Retinal pigment epithelial cell (primary cell): ENCODE measurements at regions not wholly inside any gene's neighbourhood (a gene's known extent, or its start where the extent isn't known, plus 50 kb on each side); places are given as distances from the start of the nearest gene placed in this dataset.
A peak's percentile ranks its signal among the peaks of the same experiment; 100 is the strongest.

Source experiments
- DNase-seq: peaks from one replicate; pipeline ENCODE4 v3.0.0-alpha.2; 2010; ENCODE audit warnings: low read depth
- H3K4me3 ChIP-seq: 2 replicates; pipeline ENCODE4 v1.5.1; 2011; ENCODE audit warnings: mild to moderate bottlenecking, low read length, control low read depth, moderate library complexity
- CTCF ChIP-seq: conservative IDR thresholded peaks from 2 replicates; pipeline ENCODE4 v1.5.1; 2011; ENCODE audit warnings: low read depth, low read length, control low read depth, inconsistent platforms

DNA sequence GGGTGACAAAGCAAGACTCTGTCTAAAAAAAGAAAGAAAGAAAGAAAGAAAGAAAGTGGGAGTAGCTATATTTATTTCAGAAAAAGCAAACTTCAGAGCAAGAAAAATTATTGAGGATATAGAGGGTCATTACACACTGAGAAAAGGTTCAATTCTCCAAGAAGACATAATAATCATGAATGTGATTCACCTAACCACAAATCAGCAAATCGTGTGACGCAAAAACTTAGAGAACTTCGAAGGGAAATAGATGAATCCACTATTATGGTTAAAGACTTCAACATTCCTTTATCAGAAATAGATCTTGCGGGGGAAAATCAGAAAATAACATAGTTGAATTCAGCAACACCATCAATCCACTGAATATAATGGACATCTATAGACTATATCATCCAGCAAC, 219.3 kb upstream of the LDB2 start:
- no peak overlapping the region for H3K4me3 ChIP-seq
- no peak for DNase-seq
- no peak for TF ChIP-seq CTCF

GRCh38 chr4:17115583-17115982, 217.1 kb upstream of the LDB2 start:
- no peak for DNase-seq

DNA sequence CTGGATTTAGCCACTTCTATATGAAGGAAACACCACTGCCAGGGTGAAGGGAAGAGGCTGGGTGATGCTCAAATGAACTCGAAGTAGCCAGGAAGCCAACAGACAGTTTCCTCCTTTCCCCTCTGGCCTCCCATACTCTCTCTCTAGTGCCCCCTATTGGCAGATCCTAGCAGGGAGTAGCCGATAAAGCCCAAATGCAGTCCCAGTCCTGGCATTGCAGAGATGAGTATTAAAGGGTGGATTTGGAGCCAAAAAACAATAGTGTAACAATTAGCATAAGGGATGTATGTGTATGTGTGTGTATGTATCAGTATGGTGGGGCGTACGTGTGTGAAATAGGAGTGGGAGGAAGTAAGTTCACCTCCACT, 213.8 kb upstream of the LDB2 start:
- no peak for DNase-seq
- TF ChIP-seq CTCF, result peak; percentile 67
- no peak overlapping the region for H3K4me3 ChIP-seq

More at GRCh38 chr4:17115583-17115982, 217.1 kb upstream of the LDB2 start:
- TF ChIP-seq CTCF, result no peak
- no peak overlapping the region for H3K4me3 ChIP-seq

- TF ChIP-seq CTCF, result no peak
- no peak for DNase-seq
- H3K4me3 ChIP-seq, result no peak overlapping the region
Observed at GRCh38 chr4:17109126-17109525, 210.7 kb upstream of the LDB2 start.

DNA sequence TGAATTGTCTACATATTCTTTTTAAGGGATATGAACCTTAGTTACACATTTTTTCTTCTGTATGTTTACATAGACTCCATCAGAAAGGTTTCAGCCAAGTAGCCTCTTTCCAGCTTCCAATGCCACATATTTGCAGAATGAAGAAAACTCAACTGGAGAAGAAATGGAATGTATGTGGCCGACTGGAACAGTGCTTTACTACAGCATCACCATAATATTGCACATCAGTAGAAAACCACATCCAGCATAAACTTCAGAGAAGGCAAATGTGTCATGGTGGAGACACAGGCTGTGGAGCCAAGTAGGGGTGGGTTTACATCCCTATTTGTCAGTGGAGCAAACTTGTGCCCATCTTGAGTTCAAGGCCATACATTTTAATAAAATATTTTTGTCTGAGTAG, 204.8 kb upstream of the LDB2 start:
- no peak overlapping the region for H3K4me3 ChIP-seq
- no peak for TF ChIP-seq CTCF
- no peak for DNase-seq

DNA sequence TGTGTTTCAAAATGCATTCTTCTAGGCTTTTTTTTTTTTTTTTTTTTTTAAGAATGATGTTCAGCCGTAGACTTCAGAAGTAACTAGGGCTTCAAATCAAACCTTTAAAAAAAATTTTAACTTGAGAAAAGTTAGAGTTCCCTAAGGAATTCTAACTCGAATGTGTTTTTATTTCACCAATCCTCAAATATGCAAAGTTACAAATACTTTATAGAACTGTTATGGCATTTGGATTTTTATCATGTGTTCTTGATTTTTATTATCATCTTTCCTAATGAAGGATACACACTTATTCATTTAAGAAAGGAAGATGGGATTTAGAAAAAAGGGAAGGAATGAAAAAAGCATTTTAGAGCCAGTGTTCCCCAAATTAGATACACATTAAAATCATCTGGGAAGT, 200.6 kb upstream of the LDB2 start:
- DNase-seq, result no peak

DNA sequence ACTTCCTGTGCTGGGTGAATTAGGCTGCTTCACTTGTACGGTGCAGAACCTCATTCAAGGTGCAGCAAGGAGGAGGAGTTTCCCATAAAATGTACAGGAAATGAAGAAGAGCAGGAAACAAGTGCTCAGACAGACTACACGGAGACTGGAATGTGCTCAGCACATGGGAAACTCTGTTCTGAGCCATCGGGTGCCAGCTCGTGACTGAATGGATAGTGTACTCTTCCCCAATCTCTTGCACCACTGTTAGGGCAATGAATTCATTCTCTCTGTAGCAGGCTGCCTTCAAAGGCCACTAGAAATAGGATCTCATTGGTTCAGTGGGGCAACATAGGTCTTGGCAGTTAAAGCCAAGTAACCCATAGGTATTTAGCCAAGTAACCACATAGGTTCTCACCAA, 200.0 kb upstream of the LDB2 start:
- DNase-seq, result no peak
- no peak for TF ChIP-seq CTCF
- no peak overlapping the region for H3K4me3 ChIP-seq

More for the DNA sequence above, 200.6 kb upstream of the LDB2 start:
- TF ChIP-seq CTCF, result no peak
- H3K4me3 ChIP-seq, result no peak overlapping the region
